Activated CD4-positive, alpha-beta memory T cell treated with anti-CD3 and anti-CD28 coated beads for 36 hours (primary cell): ENCODE measurements at regions not wholly inside any gene's neighbourhood (a gene's known extent, or its start where the extent isn't known, plus 50 kb on each side); places are given as distances from the start of the nearest gene placed in this dataset.
"Not testable (repeated sequence)": the region's sequence is repeated elsewhere in the genome, so short reads cannot be mapped to it uniquely, and the experiment has no call there.

ENCODE experiments used
- CTCF ChIA-PET: fragments of 350-600 bp; sonication (Branson Sonifier 250); formaldehyde crosslinking; loops from one replicate; lab custom pipeline; 2021; ENCODE audit warnings: antibody characterized with exemption, inconsistent platforms; lab: Charles Lee
- POLR2A ChIA-PET: fragments of 350-600 bp; sonication (Branson Sonifier 250); formaldehyde crosslinking; loops from one replicate; lab custom pipeline; 2021; ENCODE audit warnings: antibody characterized with exemption; lab: Charles Lee
- DNase-seq: peaks from one replicate; pipeline ENCODE4 v3.0.0-alpha.2; 2020
- H3K27ac Mint-ChIP-seq: one replicate; pipeline ENCODE4 v1.8.0; 2021; ENCODE audit warnings: mixed read lengths
- H3K27me3 Mint-ChIP-seq: one replicate; pipeline ENCODE4 v1.8.0; 2021; ENCODE audit warnings: mixed read lengths
- H3K36me3 Mint-ChIP-seq: one replicate; pipeline ENCODE4 v1.8.0; 2021; ENCODE audit warnings: mixed read lengths
- H3K4me1 Mint-ChIP-seq: one replicate; pipeline ENCODE4 v1.8.0; 2021; ENCODE audit warnings: low read depth, mixed read lengths
- H3K4me3 Mint-ChIP-seq: one replicate; pipeline ENCODE4 v1.8.0; 2021; ENCODE audit warnings: mild to moderate bottlenecking, mixed read lengths
- H3K9me3 Mint-ChIP-seq: one replicate; pipeline ENCODE4 v1.8.0; 2021; ENCODE audit warnings: mixed read lengths
- intact Hi-C: fragments of 100-400 bp; cut with micrococcal nuclease; formaldehyde crosslinking; loops from one replicate; pipeline ENCODE4 v1.15.1; 2023

DNA sequence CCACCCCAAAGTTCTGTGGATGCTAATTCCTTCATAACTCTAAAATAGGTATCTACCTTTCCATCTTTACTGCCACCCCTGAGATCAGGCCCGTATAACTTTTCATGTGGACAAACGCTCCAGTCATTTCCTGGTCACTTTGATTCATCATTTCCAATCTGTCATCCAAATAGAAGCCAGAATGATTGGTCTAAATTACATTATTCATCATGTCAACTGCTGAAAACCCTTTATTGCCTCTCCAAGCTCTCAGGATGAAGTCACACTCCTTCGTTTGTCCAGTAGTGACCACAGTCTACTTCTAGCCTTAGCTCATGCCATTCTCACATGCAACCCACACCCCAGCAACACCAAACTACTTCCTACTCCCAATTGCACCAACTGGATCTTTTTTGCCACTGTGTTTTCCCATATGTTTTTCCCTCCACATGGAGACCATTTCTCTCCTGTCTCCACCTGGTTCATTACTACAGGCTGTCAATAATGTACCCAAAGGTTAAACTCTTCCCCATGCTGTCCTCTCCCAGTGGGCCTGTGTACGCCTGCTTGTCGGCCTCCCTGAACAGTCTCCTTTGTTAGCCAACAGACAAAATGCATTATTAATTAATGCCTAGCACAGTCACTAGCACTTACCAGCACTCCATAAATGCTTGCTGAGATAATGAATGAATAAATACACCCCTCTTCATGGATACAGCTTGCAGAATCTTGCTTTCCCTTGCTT lies 382.6 kb upstream of the NOCT start:
- H3K36me3 Mint-ChIP-seq = no peaks in the 10 kb centered on the region
- H3K9me3 Mint-ChIP-seq = no peaks in the 10 kb centered on the region
- no peaks in the 10 kb centered on the region for H3K4me1 Mint-ChIP-seq
- H3K27ac Mint-ChIP-seq = no peak overlapping the region
- no peak overlapping the region for H3K4me3 Mint-ChIP-seq
- POLR2A ChIA-PET = no interaction called here
- H3K27me3 Mint-ChIP-seq = no peaks in the 10 kb centered on the region
- CTCF ChIA-PET = no interaction called here
- no peak for DNase-seq
- intact Hi-C loops = no loop called here

GRCh38 chr4:138630666-138631065 lies 384.9 kb upstream of the NOCT start:
- Mint-ChIP-seq H3K9me3 (no peaks in the 10 kb centered on the region), H3K27me3 (peaks cover 1% of the 10 kb centered on the region), H3K27ac (no peak overlapping the region), H3K4me1 (no peaks in the 10 kb centered on the region), H3K4me3 (no peak overlapping the region), H3K36me3 (no peaks in the 10 kb centered on the region)
- no peak for DNase-seq
- ChIA-PET CTCF (no interaction called here), POLR2A (no interaction called here)
- intact Hi-C loops = no loop called here

GRCh38 chr4:138629669-138630068 lies 385.9 kb upstream of the NOCT start:
- Mint-ChIP-seq H3K4me1 (no peaks in the 10 kb centered on the region), H3K4me3 (no peak overlapping the region), H3K27me3 (peaks cover 1% of the 10 kb centered on the region), H3K9me3 (no peaks in the 10 kb centered on the region), H3K36me3 (no peaks in the 10 kb centered on the region), H3K27ac (no peak overlapping the region)
- CTCF ChIA-PET = no interaction called here
- POLR2A ChIA-PET = no interaction called here
- DNase-seq = no peak
- intact Hi-C loops = no loop called here

DNA sequence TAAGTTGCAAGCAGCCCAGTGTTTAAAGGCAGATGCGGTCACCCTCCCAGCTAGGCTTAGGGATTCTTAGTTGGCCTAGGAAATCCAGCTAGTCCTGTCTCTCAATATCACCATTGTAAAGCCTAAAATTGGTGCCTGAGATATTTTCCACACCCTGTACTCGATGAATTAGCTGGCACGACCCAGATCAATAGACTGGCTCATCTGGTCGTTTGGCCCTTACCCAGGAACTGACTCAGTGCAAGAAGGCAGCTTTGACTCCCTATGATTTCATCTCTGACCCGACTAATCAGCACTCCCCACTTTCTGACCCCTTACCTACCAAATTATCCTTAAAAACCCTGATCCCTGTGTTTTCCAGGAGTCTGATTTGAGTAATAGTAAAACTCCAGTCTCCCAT lies 384.9 kb upstream of the SLC7A11 start:
- POLR2A ChIA-PET = no interaction called here
- Mint-ChIP-seq H3K9me3 (no peaks in the 10 kb centered on the region), H3K4me3 (no peak overlapping the region)

DNA sequence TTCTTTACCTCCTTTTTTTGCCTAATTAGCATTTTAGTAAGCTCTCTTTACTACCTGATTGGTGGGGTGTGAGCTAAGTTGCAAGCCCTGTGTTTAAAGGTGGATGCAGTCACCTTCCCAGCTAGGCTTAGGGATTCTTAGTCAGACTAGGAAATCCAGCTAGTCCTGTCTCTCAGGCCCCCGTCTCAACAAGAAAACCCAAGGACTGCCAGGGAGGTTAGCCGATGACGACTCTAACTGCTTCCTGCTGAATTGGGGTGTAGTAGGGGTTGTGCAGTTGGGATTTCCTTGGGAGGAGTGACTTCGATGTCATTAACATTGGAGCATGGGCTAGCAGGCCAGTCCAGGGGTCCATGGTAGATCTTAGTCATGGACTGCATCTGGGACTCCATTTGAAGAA lies 380.2 kb upstream of the SLC7A11 start:
- CTCF ChIA-PET, intact Hi-C loops, H3K4me1 Mint-ChIP-seq, H3K27me3 Mint-ChIP-seq, H3K27ac Mint-ChIP-seq, H3K4me3 Mint-ChIP-seq, POLR2A ChIA-PET, H3K36me3 Mint-ChIP-seq, DNase-seq: not testable (repeated sequence)
- peaks cover 12% of the 10 kb centered on the region for H3K9me3 Mint-ChIP-seq

More for the DNA sequence above, 384.9 kb upstream of the SLC7A11 start:
- DNase-seq = no peak
- Mint-ChIP-seq H3K36me3 (no peaks in the 10 kb centered on the region), H3K27me3 (peaks cover 1% of the 10 kb centered on the region), H3K4me1 (no peaks in the 10 kb centered on the region), H3K27ac (no peak overlapping the region)
- CTCF ChIA-PET = no interaction called here
- intact Hi-C loops = no loop called here

DNA sequence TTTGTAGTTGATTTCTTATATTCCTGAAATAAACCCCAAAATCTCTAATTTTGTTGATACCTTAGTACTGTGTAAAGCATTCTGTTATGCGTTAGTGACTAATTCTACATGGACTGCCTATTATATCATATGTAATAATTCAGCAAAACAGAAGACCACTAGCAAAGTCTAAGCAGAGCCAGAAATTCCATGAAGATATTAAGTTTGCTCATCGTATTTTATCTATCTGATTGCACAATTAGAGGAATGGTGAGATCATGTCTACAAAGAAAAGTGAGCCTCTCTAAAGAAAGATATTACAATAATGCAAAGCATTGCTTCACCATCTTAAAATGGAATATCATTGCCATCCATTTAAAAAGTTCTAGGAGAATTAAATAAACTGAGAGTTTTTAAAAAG lies 374.6 kb upstream of the SLC7A11 start:
- Mint-ChIP-seq H3K36me3 (no peaks in the 10 kb centered on the region), H3K27ac (no peak overlapping the region), H3K4me1 (no peaks in the 10 kb centered on the region), H3K9me3 (peaks cover 12% of the 10 kb centered on the region), H3K4me3 (no peak overlapping the region), H3K27me3 (no peaks in the 10 kb centered on the region)
- intact Hi-C loops = no loop called here
- ChIA-PET POLR2A (no interaction called here), CTCF (no interaction called here)
- DNase-seq = no peak

DNA sequence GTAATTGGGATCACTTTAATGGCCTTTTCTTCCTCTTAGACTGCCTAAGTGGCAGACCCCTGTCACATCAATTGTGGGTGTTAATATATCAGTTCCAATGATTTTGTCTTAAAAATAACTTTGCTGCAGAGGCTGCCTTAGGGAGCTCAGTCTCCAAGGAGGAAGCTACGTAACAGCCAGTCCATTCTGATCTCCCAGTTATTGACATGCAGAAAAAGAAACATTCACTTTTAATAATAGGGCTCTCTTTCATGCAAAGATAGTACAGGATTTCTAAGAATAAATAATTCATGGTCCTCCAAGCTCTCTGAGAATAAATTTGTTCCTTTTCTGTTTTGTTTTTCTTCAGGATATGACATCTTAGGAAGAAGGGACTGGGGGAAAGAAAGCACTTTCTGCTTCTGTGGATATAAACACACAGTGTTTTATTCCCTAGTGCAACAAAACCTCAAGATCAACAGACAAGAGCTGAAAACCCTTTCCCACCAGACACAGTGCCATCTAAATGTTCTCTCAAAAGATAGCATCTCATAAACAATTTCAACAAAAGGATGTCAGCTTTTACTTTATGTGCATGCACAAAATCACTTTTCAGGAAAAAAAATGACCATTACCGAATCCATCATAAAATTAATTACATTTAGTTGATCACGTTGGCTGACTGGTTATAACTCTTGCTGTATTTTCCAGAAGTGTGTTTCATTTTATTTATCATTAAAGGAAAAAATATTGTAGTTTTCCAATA lies 372.4 kb upstream of the SLC7A11 start:
- Mint-ChIP-seq H3K4me1 (no peaks in the 10 kb centered on the region), H3K36me3 (no peaks in the 10 kb centered on the region), H3K9me3 (peaks cover 8% of the 10 kb centered on the region), H3K27me3 (peaks cover 1% of the 10 kb centered on the region), H3K27ac (no peak overlapping the region), H3K4me3 (no peak overlapping the region)
- intact Hi-C loops = no loop called here
- no peak for DNase-seq
- ChIA-PET POLR2A (no interaction called here), CTCF (no interaction called here)

DNA sequence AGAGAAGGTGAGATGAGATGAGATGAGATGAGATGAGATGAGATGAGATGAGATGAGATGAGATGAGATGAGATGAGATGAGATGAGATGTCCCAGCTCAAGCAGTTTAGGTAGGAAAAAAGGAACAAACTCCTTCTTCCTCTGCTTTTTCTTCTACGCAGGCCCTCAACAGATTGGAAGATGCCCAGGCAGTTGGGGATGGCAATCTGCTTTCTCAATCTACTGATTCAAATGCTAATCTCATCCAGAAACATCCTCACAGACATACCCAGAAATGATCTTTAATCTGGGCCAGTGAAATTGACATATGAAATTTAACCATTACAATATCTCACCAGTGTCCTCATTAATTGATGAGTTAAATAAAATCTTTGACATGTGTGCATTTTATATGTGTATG lies 370.3 kb upstream of the SLC7A11 start:
- H3K36me3 Mint-ChIP-seq = no peaks in the 10 kb centered on the region
- no peaks in the 10 kb centered on the region for H3K9me3 Mint-ChIP-seq
- no peaks in the 10 kb centered on the region for H3K4me1 Mint-ChIP-seq
- ChIA-PET CTCF (no interaction called here), POLR2A (no interaction called here)
- no peak for DNase-seq
- peaks cover 1% of the 10 kb centered on the region for H3K27me3 Mint-ChIP-seq
- no peak overlapping the region for H3K4me3 Mint-ChIP-seq
- intact Hi-C loops = no loop called here
- no peak overlapping the region for H3K27ac Mint-ChIP-seq

GRCh38 chr4:138611721-138612120 lies 369.6 kb upstream of the SLC7A11 start:
- CTCF ChIA-PET = no interaction called here
- intact Hi-C loops = no loop called here
- no peaks in the 10 kb centered on the region for H3K4me1 Mint-ChIP-seq
- POLR2A ChIA-PET = no interaction called here
- no peaks in the 10 kb centered on the region for H3K36me3 Mint-ChIP-seq
- no peak overlapping the region for H3K4me3 Mint-ChIP-seq
- DNase-seq = no peak
- no peaks in the 10 kb centered on the region for H3K9me3 Mint-ChIP-seq
- H3K27ac Mint-ChIP-seq = no peak overlapping the region
- H3K27me3 Mint-ChIP-seq = peaks cover 1% of the 10 kb centered on the region

GRCh38 chr4:138611017-138611416 lies 368.9 kb upstream of the SLC7A11 start:
- Mint-ChIP-seq H3K27me3 (peaks cover 1% of the 10 kb centered on the region), H3K9me3 (no peaks in the 10 kb centered on the region), H3K36me3 (no peaks in the 10 kb centered on the region), H3K4me3 (no peak overlapping the region), H3K27ac (no peak overlapping the region), H3K4me1 (no peaks in the 10 kb centered on the region)
- no peak for DNase-seq
- ChIA-PET POLR2A (no interaction called here), CTCF (no interaction called here)
- intact Hi-C loops = no loop called here

DNA sequence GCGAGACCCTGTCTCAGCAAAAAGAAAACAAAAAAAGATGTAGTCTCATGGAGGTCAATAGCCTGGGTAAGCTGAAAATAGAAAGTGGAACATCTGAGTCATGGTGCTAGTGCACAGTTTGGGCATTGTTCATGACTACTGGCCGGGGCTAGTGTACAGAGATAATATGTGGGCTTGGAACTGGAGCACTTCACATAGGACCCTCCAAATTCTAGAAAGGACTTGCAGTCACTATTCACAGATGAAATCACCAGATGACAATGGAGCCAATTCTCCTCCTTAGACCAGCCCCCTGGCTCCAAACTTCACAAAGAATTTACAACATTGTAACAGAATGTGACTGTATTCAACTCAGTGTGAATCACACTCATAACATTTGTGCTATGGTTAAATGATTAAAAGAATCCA lies 367.8 kb upstream of the SLC7A11 start:
- intact Hi-C loops = no loop called here
- H3K4me3 Mint-ChIP-seq = no peak overlapping the region

GRCh38 chr4:138604556-138604955 lies 362.4 kb upstream of the SLC7A11 start:
- Mint-ChIP-seq H3K36me3 (no peaks in the 10 kb centered on the region), H3K27me3 (no peaks in the 10 kb centered on the region), H3K27ac (no peak overlapping the region), H3K9me3 (no peaks in the 10 kb centered on the region), H3K4me1 (no peaks in the 10 kb centered on the region), H3K4me3 (no peak overlapping the region)
- intact Hi-C loops = no loop called here
- no peak for DNase-seq
- CTCF ChIA-PET = no interaction called here
- POLR2A ChIA-PET = no interaction called here

More for the DNA sequence above, 367.8 kb upstream of the SLC7A11 start:
- Mint-ChIP-seq H3K27ac (no peak overlapping the region), H3K36me3 (no peaks in the 10 kb centered on the region), H3K4me1 (no peaks in the 10 kb centered on the region), H3K27me3 (peaks cover 1% of the 10 kb centered on the region), H3K9me3 (no peaks in the 10 kb centered on the region)
- ChIA-PET CTCF (no interaction called here), POLR2A (no interaction called here)
- DNase-seq = no peak

GRCh38 chr4:138602664-138603063 lies 360.5 kb upstream of the SLC7A11 start:
- POLR2A ChIA-PET = no interaction called here
- CTCF ChIA-PET = no interaction called here
- Mint-ChIP-seq H3K4me1 (no peaks in the 10 kb centered on the region), H3K36me3 (no peaks in the 10 kb centered on the region), H3K27ac (no peak overlapping the region), H3K27me3 (no peaks in the 10 kb centered on the region), H3K9me3 (no peaks in the 10 kb centered on the region), H3K4me3 (no peak overlapping the region)
- intact Hi-C loops = no loop called here
- DNase-seq = no peak
